ENCODE measurements at regions not wholly inside any gene's neighbourhood (a gene's known extent, or its start where the extent isn't known, plus 50 kb on each side); places are given as distances from the start of the nearest gene placed in this dataset.

DNA sequence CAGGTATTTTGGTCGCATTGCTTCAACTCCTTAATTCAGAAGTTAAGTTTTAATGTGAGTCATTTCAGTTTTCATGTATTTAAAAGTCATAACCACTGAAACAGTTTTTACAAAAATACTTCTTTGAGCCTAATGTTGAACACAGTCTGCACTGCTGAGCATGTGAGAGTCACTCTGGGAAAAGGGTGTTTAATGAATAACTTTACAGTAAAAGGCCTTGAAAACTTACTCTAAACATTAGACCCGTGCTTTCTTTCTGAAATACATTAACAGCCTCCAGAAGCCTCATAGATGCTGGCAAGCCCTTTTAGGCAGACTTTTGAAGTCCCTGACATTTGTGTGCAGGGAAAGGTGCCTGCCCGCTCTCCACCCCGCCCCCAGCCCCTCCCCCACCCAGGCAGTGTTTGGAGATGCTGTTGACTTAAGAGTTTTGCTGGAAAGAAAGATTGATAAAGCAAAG lies 68.9 kb upstream of the NR2F2 start:
- no peak for TF ChIP-seq NR2C2 (CRISPR knock-in tag; IDR thresholded peaks at IDR 0.05)
- TF ChIP-seq, protein P1, sequence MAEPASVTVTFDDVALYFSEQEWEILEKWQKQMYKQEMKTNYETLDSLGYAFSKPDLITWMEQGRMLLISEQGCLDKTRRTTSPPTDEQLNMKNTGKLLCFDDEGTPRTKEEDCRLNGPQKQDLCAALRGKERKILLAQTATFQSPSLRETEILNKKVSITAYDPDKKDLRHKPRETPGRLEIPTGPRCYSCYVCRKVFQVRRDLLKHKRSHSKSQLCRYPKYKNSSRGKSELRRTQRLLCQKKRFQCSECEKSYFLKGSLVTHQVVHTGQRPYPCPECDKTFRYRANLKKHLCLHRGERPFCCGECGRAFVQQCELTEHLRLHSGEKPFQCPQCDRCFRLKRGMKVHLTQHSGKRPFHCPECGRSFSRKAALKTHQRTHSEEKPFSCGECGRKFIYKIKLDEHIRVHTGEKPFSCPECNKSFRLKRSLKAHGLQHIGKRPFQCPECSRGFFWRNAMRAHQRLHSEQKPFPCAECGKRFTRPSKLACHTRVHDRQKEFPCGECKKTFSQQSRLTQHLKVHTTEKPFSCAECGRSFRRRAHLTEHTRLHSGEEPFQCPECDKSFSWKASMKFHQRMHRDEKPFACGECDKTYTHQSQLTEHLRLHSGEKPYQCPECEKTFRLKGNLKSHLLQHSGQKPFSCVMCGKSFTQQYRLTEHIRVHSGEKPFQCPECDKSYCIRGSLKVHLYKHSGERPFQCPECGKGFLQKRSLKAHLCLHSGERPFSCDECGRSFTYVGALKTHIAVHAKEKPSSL (CRISPR knock-in tag; conservative IDR thresholded peaks at IDR 0.05): no peak
- TF ChIP-seq, protein P2, sequence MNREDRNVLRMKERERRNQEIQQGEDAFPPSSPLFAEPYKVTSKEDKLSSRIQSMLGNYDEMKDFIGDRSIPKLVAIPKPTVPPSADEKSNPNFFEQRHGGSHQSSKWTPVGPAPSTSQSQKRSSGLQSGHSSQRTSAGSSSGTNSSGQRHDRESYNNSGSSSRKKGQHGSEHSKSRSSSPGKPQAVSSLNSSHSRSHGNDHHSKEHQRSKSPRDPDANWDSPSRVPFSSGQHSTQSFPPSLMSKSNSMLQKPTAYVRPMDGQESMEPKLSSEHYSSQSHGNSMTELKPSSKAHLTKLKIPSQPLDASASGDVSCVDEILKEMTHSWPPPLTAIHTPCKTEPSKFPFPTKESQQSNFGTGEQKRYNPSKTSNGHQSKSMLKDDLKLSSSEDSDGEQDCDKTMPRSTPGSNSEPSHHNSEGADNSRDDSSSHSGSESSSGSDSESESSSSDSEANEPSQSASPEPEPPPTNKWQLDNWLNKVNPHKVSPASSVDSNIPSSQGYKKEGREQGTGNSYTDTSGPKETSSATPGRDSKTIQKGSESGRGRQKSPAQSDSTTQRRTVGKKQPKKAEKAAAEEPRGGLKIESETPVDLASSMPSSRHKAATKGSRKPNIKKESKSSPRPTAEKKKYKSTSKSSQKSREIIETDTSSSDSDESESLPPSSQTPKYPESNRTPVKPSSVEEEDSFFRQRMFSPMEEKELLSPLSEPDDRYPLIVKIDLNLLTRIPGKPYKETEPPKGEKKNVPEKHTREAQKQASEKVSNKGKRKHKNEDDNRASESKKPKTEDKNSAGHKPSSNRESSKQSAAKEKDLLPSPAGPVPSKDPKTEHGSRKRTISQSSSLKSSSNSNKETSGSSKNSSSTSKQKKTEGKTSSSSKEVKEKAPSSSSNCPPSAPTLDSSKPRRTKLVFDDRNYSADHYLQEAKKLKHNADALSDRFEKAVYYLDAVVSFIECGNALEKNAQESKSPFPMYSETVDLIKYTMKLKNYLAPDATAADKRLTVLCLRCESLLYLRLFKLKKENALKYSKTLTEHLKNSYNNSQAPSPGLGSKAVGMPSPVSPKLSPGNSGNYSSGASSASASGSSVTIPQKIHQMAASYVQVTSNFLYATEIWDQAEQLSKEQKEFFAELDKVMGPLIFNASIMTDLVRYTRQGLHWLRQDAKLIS (CRISPR knock-in tag; IDR thresholded peaks at IDR 0.05; ENCODE audit: borderline replicate concordance): no peak
- TF ChIP-seq, protein P3, sequence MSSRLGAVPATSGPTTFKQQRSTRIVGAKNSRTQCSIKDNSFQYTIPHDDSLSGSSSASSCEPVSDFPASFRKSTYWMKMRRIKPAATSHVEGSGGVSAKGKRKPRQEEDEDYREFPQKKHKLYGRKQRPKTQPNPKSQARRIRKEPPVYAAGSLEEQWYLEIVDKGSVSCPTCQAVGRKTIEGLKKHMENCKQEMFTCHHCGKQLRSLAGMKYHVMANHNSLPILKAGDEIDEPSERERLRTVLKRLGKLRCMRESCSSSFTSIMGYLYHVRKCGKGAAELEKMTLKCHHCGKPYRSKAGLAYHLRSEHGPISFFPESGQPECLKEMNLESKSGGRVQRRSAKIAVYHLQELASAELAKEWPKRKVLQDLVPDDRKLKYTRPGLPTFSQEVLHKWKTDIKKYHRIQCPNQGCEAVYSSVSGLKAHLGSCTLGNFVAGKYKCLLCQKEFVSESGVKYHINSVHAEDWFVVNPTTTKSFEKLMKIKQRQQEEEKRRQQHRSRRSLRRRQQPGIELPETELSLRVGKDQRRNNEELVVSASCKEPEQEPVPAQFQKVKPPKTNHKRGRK (CRISPR knock-in tag; IDR thresholded peaks at IDR 0.05; ENCODE audit: borderline replicate concordance): no peak
- TF ChIP-seq, protein P4, sequence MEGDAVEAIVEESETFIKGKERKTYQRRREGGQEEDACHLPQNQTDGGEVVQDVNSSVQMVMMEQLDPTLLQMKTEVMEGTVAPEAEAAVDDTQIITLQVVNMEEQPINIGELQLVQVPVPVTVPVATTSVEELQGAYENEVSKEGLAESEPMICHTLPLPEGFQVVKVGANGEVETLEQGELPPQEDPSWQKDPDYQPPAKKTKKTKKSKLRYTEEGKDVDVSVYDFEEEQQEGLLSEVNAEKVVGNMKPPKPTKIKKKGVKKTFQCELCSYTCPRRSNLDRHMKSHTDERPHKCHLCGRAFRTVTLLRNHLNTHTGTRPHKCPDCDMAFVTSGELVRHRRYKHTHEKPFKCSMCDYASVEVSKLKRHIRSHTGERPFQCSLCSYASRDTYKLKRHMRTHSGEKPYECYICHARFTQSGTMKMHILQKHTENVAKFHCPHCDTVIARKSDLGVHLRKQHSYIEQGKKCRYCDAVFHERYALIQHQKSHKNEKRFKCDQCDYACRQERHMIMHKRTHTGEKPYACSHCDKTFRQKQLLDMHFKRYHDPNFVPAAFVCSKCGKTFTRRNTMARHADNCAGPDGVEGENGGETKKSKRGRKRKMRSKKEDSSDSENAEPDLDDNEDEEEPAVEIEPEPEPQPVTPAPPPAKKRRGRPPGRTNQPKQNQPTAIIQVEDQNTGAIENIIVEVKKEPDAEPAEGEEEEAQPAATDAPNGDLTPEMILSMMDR (IDR thresholded peaks at IDR 0.05): no peak
